ENCODE measurements at regions not wholly inside any gene's neighbourhood (a gene's known extent, or its start where the extent isn't known, plus 50 kb on each side); places are given as distances from the start of the nearest gene placed in this dataset.
A peak's percentile ranks its signal among the peaks of the same experiment; 100 is the strongest.

GRCh38 chr22:47307326-47307725, 544.9 kb downstream of the TBC1D22A start:
- dilution Hi-C loops (cut with HindIII; ENCODE audit: low sequenced_read_pairs, unreplicated experiment), result no loop called here
- H2BK120ac ChIP-seq (ENCODE audit: low read depth, low read length), result no peak overlapping the region; the same call in 1 of the 2 replicates
- no peaks in the 10 kb centered on the region for H3K27me3 ChIP-seq (ENCODE audit: control insufficient read depth, insufficient read depth, low read length)
- no peak overlapping the region for H2AK5ac ChIP-seq (ENCODE audit: low read depth, low read length)
- H3K9me3 ChIP-seq (ENCODE audit: control insufficient read depth, insufficient read depth, low read length), result no peaks in the 10 kb centered on the region
- H3K9ac ChIP-seq (ENCODE audit: low read depth, low read length), result no peak overlapping the region
- ATAC-seq (ENCODE audit: low read depth), result peak; percentile 79
- no peak overlapping the region for H3K4me3 ChIP-seq (ENCODE audit: insufficient read depth, low read depth, low read length)
- no peak overlapping the region for H2BK20ac ChIP-seq (ENCODE audit: low read depth, low read length)
- no peaks in the 10 kb centered on the region for H3K9me1 ChIP-seq (ENCODE audit: insufficient read depth, low read length)
- H2AK9ac ChIP-seq (replicated peaks; ENCODE audit: low read depth, low read length, poor library complexity), result no peak overlapping the region
- ChIA-PET CTCF (interaction anchor here (0.8 to 1.2 kb wide), 2 partner anchors 9 to 18 kb away, joined by 3 to 4 read pairs; no protein-coding TSS in a partner anchor), POLR2A (ENCODE audit: unreplicated experiment) (no interaction called here)
- no peak overlapping the region for H3K56ac ChIP-seq (ENCODE audit: extremely low read depth, insufficient read depth, low read length)
- BruUV-seq (replicated peaks), result no TSS peak
- no peak overlapping the region for H3K27ac ChIP-seq (ENCODE audit: insufficient read depth, low read length)
- no peak overlapping the region for H3K14ac ChIP-seq (replicated peaks; ENCODE audit: low read depth, low read length)
- no peak overlapping the region for H3K4ac ChIP-seq (ENCODE audit: low read depth, low read length)
- H3K79me1 ChIP-seq (ENCODE audit: low read depth in 1 of 2, low read length in 2 of 2), result no peaks in the 10 kb centered on the region
- 0 out of 2 replicates have a peak, but pooled peaks cover 2% of the 10 kb centered on the region for H3K4me1 ChIP-seq (ENCODE audit: control insufficient read depth, insufficient read depth, low read length)
- TF ChIP-seq NFE2L2 (IDR thresholded peaks at IDR 0.05; ENCODE audit: low read depth, low read length) (peak; percentile 92), MAFK (IDR thresholded peaks at IDR 0.05; ENCODE audit: low read depth, low read length) (peak; percentile 84), MAZ (IDR thresholded peaks at IDR 0.05; ENCODE audit: borderline replicate concordance, low read depth, low read length) (no peak), FOS (IDR thresholded peaks at IDR 0.05; ENCODE audit: low read depth, low read length) (peak; percentile 34; the same call in 1 of the 2 replicates)
- peak; percentile 57 for DNase-seq
- no peak overlapping the region for H4K91ac ChIP-seq (ENCODE audit: insufficient read depth, low read depth, low read length)
- H3K23ac ChIP-seq (ENCODE audit: low read depth, low read length), result no peak overlapping the region
- H2BK5ac ChIP-seq (ENCODE audit: low read depth, low read length, poor library complexity, severe bottlenecking), result no peak overlapping the region
- no peak overlapping the region for H2AFZ ChIP-seq (replicated peaks; ENCODE audit: low read length, poor library complexity)
- intact Hi-C loops (cut with micrococcal nuclease), result no loop called here
- H4K20me1 ChIP-seq (ENCODE audit: insufficient read depth, low read length), result no peaks in the 10 kb centered on the region
- no peaks in the 10 kb centered on the region for H3K36me3 ChIP-seq (ENCODE audit: control insufficient read depth, insufficient read depth, low read length)
- WGBS, 2 experiments (ENCODE audit: extremely low coverage in 2 of 2, insufficient read length in 1 of 2), result 47% methylated on average over 2 of the region's 5 CpGs; no CpG with 5 or more reads in 1 of the 2 experiments
- in situ Hi-C loops (cut with MboI; ENCODE audit: low sequenced_read_pairs), result no loop called here
- H2BK15ac ChIP-seq (ENCODE audit: low read depth, low read length), result no peak overlapping the region
- H3K4me2 ChIP-seq (ENCODE audit: low read depth, low read length), result peak overlapping the region; percentile 30; the same call in 1 of the 2 replicates
- no peak overlapping the region for H3K18ac ChIP-seq (ENCODE audit: low read depth, low read length)
- peak overlapping the region in 1 of 2 experiments; percentile 22; a peak in 1 of 4 replicates for H4K8ac ChIP-seq (ENCODE audit: low read depth in 2 of 2, low read length in 2 of 2)
- H4K5ac ChIP-seq (ENCODE audit: low read depth, low read length), result no peak overlapping the region

All from IMR-90 (cell line).